ENCODE measurements at regions not wholly inside any gene's neighbourhood (a gene's known extent, or its start where the extent isn't known, plus 50 kb on each side); places are given as distances from the start of the nearest gene placed in this dataset.

- TF ChIP-seq CTCF (IDR thresholded peaks at IDR 0.05), result no peak
- TF ChIP-seq POLR2A (IDR thresholded peaks at IDR 0.05), result no peak
These were observed 337.0 kb downstream of the CDH26 start for GRCh38 chr20:60295214-60295613.

All from lower leg skin (tissue), 3 donors.